GM23338 (cell line): ENCODE measurements at regions not wholly inside any gene's neighbourhood (a gene's known extent, or its start where the extent isn't known, plus 50 kb on each side); places are given as distances from the start of the nearest gene placed in this dataset.
A peak's percentile ranks its signal among the peaks of the same experiment; 100 is the strongest.

Experiments
- ATAC-seq: fragments of 200-7000 bp; cut with Tn5 transposase; 3 replicates; pipeline ENCODE4 v1.9.1; 2020
- DNase-seq: peaks from one replicate; pipeline ENCODE4 v3.0.0-alpha.2; 2015; ENCODE audit warnings: low spot score
- H2AFZ ChIP-seq: fragments of 200-600 bp; sonication (generic); 2 replicates; pipeline ENCODE4 v1.8.0; 2016; ENCODE audit warnings: antibody characterized with exemption, mild to moderate bottlenecking, moderate library complexity
- H3F3A ChIP-seq: fragments of 200-600 bp; sonication (generic); replicated peaks from 2 replicates; pipeline ENCODE4 v1.8.0; 2017; ENCODE audit warnings: antibody characterized with exemption, mixed run types, low read depth
- H3K27ac ChIP-seq: fragments of 200-600 bp; sonication (generic); 2 replicates; pipeline ENCODE4 v1.6.1; 2016; ENCODE audit warnings: low read depth
- H3K27me3 ChIP-seq: fragments of 200-600 bp; sonication (generic); 2 replicates; pipeline ENCODE4 v1.8.0; 2016; ENCODE audit warnings: mild to moderate bottlenecking, mixed run types, moderate library complexity; ENCODE audit not compliant: insufficient read depth
- H3K36me3 ChIP-seq: fragments of 200-600 bp; sonication (generic); 2 replicates; pipeline ENCODE4 v1.8.0; 2016; ENCODE audit warnings: mild to moderate bottlenecking; ENCODE audit not compliant: insufficient read depth
- H3K4me1 ChIP-seq: fragments of 200-600 bp; sonication (generic); 2 replicates; pipeline ENCODE4 v1.8.0; 2016; ENCODE audit warnings: mild to moderate bottlenecking, moderate library complexity; ENCODE audit not compliant: insufficient read depth
- H3K4me2 ChIP-seq: fragments of 200-600 bp; sonication (generic); 2 replicates; pipeline ENCODE4 v1.7.1; 2017; ENCODE audit warnings: mixed run types
- H3K4me3 ChIP-seq: fragments of 200-600 bp; sonication (generic); 2 replicates; pipeline ENCODE4 v1.6.1; 2016; ENCODE audit warnings: mixed run types
- H3K79me2 ChIP-seq: fragments of 200-600 bp; sonication (generic); replicated peaks from 2 replicates; pipeline ENCODE4 v1.8.0; 2017; ENCODE audit warnings: mild to moderate bottlenecking; ENCODE audit not compliant: insufficient read depth
- H3K9me2 ChIP-seq: fragments of 200-600 bp; sonication (generic); 2 replicates; pipeline ENCODE4 v1.8.0; 2017; ENCODE audit not compliant: insufficient read depth
- H4K20me1 ChIP-seq: fragments of 200-600 bp; sonication (generic); replicated peaks from 2 replicates; pipeline ENCODE4 v1.8.0; 2017; ENCODE audit warnings: mild to moderate bottlenecking; ENCODE audit not compliant: insufficient read depth
- H3K27ac Mint-ChIP-seq: 2 replicates; pipeline ENCODE4 v1.8.0; 2020; ENCODE audit warnings: inconsistent platforms, mild to moderate bottlenecking, moderate library complexity, mixed read lengths
- H3K27me3 Mint-ChIP-seq: 3 replicates; pipeline ENCODE4 v1.8.0; 2022; ENCODE audit warnings: low read depth, mild to moderate bottlenecking, moderate library complexity, mixed read lengths, inconsistent platforms; ENCODE audit not compliant: insufficient read depth, poor library complexity
- H3K36me3 Mint-ChIP-seq: 3 replicates; pipeline ENCODE4 v1.8.0; 2021; ENCODE audit warnings: low read depth, mild to moderate bottlenecking, inconsistent platforms, moderate library complexity, mixed read lengths
- H3K4me1 Mint-ChIP-seq: 3 replicates; pipeline ENCODE4 v1.8.0; 2020; ENCODE audit warnings: mild to moderate bottlenecking, inconsistent platforms, mixed read lengths
- H3K4me3 Mint-ChIP-seq: 3 replicates; pipeline ENCODE4 v1.8.0; 2021; ENCODE audit warnings: moderate library complexity, mild to moderate bottlenecking, inconsistent platforms, mixed read lengths
- H3K9me3 Mint-ChIP-seq: 3 replicates; pipeline ENCODE4 v1.8.0; 2020; ENCODE audit warnings: moderate library complexity, mild to moderate bottlenecking, inconsistent platforms, mixed read lengths
- CREB1 ChIP-seq: fragments of 250-450 bp; sonication (Bioruptor Pico); IDR thresholded peaks from 2 replicates; pipeline ENCODE4 v1.5.0; 2020; ENCODE audit warnings: low read depth, mild to moderate bottlenecking, moderate library complexity
- EZH2 ChIP-seq: fragments of 200-600 bp; sonication (generic); IDR thresholded peaks from one replicate; pipeline ENCODE4 v1.8.0; 2017; ENCODE audit warnings: antibody characterized with exemption, mild to moderate bottlenecking, low read depth; ENCODE audit not compliant: unreplicated experiment
- POLR2AphosphoS5 ChIP-seq: IDR thresholded peaks from 2 replicates; pipeline ENCODE4 v1.6.1; 2016; ENCODE audit warnings: antibody characterized with exemption, low read depth
- STAT1 ChIP-seq: IDR thresholded peaks from one replicate; pipeline ENCODE4 v1.6.1; 2016; ENCODE audit warnings: antibody characterized with exemption; ENCODE audit not compliant: unreplicated experiment
- ZNF114 ChIP-seq: fragments of 250-450 bp; sonication (Bioruptor Pico); IDR thresholded peaks from 2 replicates; pipeline ENCODE4 v1.5.0; 2020; ENCODE audit warnings: mild to moderate bottlenecking, moderate library complexity
- TF ChIP-seq, protein P1 (sequence below): fragments of 250-450 bp; sonication (Bioruptor Pico); IDR thresholded peaks from 2 replicates; pipeline ENCODE4 v1.5.0; 2020; ENCODE audit warnings: mild to moderate bottlenecking, moderate library complexity
- TF ChIP-seq, protein P2 (sequence below), 2 experiments: fragments of 200-600 bp in 1 of 2; sonication (generic) in 1 of 2; conservative IDR thresholded peaks; 2 replicates each; pipeline versions ENCODE4 v1.5.1 to v1.6.1; 2016 to 2017; ENCODE audit warnings: antibody characterized with exemption in 2 of 2, low read depth in 2 of 2, mild to moderate bottlenecking in 2 of 2, moderate library complexity in 1 of 2

- TF ChIP-seq, protein P1, sequence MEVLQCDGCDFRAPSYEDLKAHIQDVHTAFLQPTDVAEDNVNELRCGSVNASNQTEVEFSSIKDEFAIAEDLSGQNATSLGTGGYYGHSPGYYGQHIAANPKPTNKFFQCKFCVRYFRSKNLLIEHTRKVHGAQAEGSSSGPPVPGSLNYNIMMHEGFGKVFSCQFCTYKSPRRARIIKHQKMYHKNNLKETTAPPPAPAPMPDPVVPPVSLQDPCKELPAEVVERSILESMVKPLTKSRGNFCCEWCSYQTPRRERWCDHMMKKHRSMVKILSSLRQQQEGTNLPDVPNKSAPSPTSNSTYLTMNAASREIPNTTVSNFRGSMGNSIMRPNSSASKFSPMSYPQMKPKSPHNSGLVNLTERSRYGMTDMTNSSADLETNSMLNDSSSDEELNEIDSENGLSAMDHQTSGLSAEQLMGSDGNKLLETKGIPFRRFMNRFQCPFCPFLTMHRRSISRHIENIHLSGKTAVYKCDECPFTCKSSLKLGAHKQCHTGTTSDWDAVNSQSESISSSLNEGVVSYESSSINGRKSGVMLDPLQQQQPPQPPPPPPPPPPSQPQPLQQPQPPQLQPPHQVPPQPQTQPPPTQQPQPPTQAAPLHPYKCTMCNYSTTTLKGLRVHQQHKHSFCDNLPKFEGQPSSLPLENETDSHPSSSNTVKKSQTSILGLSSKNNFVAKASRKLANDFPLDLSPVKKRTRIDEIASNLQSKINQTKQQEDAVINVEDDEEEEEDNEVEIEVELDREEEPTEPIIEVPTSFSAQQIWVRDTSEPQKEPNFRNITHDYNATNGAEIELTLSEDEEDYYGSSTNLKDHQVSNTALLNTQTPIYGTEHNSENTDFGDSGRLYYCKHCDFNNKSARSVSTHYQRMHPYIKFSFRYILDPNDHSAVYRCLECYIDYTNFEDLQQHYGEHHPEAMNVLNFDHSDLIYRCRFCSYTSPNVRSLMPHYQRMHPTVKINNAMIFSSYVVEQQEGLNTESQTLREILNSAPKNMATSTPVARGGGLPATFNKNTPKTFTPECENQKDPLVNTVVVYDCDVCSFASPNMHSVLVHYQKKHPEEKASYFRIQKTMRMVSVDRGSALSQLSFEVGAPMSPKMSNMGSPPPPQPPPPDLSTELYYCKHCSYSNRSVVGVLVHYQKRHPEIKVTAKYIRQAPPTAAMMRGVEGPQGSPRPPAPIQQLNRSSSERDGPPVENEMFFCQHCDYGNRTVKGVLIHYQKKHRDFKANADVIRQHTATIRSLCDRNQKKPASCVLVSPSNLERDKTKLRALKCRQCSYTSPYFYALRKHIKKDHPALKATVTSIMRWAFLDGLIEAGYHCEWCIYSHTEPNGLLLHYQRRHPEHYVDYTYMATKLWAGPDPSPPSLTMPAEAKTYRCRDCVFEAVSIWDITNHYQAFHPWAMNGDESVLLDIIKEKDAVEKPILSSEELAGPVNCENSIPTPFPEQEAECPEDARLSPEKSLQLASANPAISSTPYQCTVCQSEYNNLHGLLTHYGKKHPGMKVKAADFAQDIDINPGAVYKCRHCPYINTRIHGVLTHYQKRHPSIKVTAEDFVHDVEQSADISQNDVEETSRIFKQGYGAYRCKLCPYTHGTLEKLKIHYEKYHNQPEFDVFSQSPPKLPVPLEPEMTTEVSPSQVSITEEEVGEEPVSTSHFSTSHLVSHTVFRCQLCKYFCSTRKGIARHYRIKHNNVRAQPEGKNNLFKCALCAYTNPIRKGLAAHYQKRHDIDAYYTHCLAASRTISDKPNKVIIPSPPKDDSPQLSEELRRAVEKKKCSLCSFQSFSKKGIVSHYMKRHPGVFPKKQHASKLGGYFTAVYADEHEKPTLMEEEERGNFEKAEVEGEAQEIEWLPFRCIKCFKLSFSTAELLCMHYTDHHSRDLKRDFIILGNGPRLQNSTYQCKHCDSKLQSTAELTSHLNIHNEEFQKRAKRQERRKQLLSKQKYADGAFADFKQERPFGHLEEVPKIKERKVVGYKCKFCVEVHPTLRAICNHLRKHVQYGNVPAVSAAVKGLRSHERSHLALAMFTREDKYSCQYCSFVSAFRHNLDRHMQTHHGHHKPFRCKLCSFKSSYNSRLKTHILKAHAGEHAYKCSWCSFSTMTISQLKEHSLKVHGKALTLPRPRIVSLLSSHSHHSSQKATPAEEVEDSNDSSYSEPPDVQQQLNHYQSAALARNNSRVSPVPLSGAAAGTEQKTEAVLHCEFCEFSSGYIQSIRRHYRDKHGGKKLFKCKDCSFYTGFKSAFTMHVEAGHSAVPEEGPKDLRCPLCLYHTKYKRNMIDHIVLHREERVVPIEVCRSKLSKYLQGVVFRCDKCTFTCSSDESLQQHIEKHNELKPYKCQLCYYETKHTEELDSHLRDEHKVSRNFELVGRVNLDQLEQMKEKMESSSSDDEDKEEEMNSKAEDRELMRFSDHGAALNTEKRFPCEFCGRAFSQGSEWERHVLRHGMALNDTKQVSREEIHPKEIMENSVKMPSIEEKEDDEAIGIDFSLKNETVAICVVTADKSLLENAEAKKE (CRISPR knock-in tag) = no peak
- TF ChIP-seq POLR2AphosphoS5 = no peak
- TF ChIP-seq, protein P2, sequence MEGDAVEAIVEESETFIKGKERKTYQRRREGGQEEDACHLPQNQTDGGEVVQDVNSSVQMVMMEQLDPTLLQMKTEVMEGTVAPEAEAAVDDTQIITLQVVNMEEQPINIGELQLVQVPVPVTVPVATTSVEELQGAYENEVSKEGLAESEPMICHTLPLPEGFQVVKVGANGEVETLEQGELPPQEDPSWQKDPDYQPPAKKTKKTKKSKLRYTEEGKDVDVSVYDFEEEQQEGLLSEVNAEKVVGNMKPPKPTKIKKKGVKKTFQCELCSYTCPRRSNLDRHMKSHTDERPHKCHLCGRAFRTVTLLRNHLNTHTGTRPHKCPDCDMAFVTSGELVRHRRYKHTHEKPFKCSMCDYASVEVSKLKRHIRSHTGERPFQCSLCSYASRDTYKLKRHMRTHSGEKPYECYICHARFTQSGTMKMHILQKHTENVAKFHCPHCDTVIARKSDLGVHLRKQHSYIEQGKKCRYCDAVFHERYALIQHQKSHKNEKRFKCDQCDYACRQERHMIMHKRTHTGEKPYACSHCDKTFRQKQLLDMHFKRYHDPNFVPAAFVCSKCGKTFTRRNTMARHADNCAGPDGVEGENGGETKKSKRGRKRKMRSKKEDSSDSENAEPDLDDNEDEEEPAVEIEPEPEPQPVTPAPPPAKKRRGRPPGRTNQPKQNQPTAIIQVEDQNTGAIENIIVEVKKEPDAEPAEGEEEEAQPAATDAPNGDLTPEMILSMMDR (conservative IDR thresholded peaks at IDR 0.05; ENCODE audit: low read depth in 2 of 2) = no peak
- no peak for TF ChIP-seq STAT1
- no peak for TF ChIP-seq EZH2
- TF ChIP-seq ZNF114 = no peak
- TF ChIP-seq CREB1 (CRISPR knock-in tag) = no peak
Measured at GRCh38 chr3:127431066-127431465, 143.2 kb upstream of the PRR20G start (continued).

DNA sequence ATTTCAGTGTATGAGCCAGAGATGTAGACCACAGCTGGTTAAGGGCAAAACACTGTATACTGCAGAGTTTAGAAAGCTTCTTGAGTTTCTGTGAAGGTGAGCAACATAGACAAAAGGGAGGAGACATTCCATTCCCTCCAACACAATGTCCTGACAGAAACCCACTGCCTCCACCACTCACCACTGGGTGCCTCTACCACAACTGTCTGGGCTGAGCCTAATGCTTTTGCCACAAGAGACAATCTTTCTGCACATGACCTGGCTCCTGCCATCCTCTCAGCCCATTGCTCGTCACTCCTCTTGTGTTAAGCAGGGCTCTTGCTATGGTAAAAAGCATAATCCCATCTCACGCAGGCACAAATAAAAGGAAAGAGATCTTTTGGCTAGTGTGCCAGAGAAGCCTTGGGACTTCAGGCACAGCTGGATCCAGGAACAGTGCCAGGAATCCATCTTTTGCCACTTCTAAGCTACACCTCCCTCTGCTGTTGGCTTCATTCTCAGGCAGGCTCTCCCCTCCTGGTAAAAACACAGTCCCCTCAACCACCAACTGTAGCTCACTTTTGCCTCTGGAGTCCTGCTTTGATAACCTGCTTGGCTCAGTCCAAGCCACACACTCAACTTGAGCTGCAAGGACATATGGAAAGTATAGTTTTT lies 140.6 kb upstream of the PRR20G start:
- H3K27me3 Mint-ChIP-seq = peaks cover 15% of the 10 kb centered on the region
- peaks cover 6% of the 10 kb centered on the region; the same call in 1 of the 2 replicates for H3K4me1 ChIP-seq

More for the DNA sequence above, 140.6 kb upstream of the PRR20G start:
- TF ChIP-seq EZH2 (no peak), ZNF114 (no peak)
- TF ChIP-seq, protein P2 (conservative IDR thresholded peaks at IDR 0.05; ENCODE audit: low read depth in 2 of 2) = peak; percentile 18 to 29; a peak in 2 of 4 replicates
- Histone ChIP-seq H2AFZ (no peak overlapping the region), H3K27ac (no peak overlapping the region), H3K9me2 (no peaks in the 10 kb centered on the region), H4K20me1 (no peaks in the 10 kb centered on the region), H3K4me2 (no peak overlapping the region), H3K36me3 (no peaks in the 10 kb centered on the region), H3K4me3 (no peak overlapping the region), H3F3A (no peaks in the 10 kb centered on the region), H3K79me2 (no peaks in the 10 kb centered on the region), H3K27me3 (no peaks in the 10 kb centered on the region)
- no peak overlapping the region for H3K4me3 Mint-ChIP-seq
- peaks cover 25% of the 10 kb centered on the region for H3K4me1 Mint-ChIP-seq
- no peak for DNase-seq
- H3K9me3 Mint-ChIP-seq = no peaks in the 10 kb centered on the region
- no peaks in the 10 kb centered on the region for H3K36me3 Mint-ChIP-seq
- no peak overlapping the region for H3K27ac Mint-ChIP-seq
- no peak for ATAC-seq
